ENCODE measurements at regions not wholly inside any gene's neighbourhood (a gene's known extent, or its start where the extent isn't known, plus 50 kb on each side); places are given as distances from the start of the nearest gene placed in this dataset.

- TF ChIP-seq CTCF (IDR thresholded peaks at IDR 0.05; ENCODE audit: insufficient read depth, low read depth, low read length): no peak
- TF ChIP-seq EZH2 (IDR thresholded peaks at IDR 0.05; ENCODE audit: insufficient read depth, low read length): no peak
Measured at GRCh38 chr20:11646359-11646758, 271.3 kb upstream of the BTBD3 start.
